ENCODE measurements at regions not wholly inside any gene's neighbourhood (a gene's known extent, or its start where the extent isn't known, plus 50 kb on each side); places are given as distances from the start of the nearest gene placed in this dataset.

GRCh38 chr2:234826681-234827080, 125.1 kb upstream of the SH3BP4 start:
- Histone ChIP-seq H3K4me1 (peaks cover 3 to 19% (median 17%) of the 10 kb centered on the region in 4 donors), H3K36me3 (no peaks in the 10 kb centered on the region), H3K27ac (replicated peaks in 1 of 4) (no peak overlapping the region), H3K9me3 (no peaks in the 10 kb centered on the region), H3K4me3 (no peak overlapping the region), H3K27me3 (no peaks in the 10 kb centered on the region)
- whole genome bisulfite sequencing, result 89% methylated on average over 5 of the region's 5 CpGs
- TF ChIP-seq POLR2A (IDR thresholded peaks at IDR 0.05; ENCODE audit: low read depth) (no peak), POLR2AphosphoS5 (IDR thresholded peaks at IDR 0.05) (no peak), CTCF (IDR thresholded peaks at IDR 0.05) (no peak), EP300 (IDR thresholded peaks at IDR 0.05) (no peak)
- intact Hi-C loops (cut with DNase I), result no loop called here
- DNase-seq (ENCODE audit: extremely low spot score), result no peak

- no peaks in the 10 kb centered on the region for H3K9me3 ChIP-seq
- intact Hi-C loops (cut with DNase I), result no loop called here
- H3K4me1 ChIP-seq, result peaks cover 3 to 19% (median 17%) of the 10 kb centered on the region in 4 donors
- H3K36me3 ChIP-seq, result no peaks in the 10 kb centered on the region
- no peak overlapping the region for H3K27ac ChIP-seq (replicated peaks in 1 of 4)
- TF ChIP-seq POLR2AphosphoS5 (IDR thresholded peaks at IDR 0.05) (no peak), POLR2A (IDR thresholded peaks at IDR 0.05; ENCODE audit: low read depth) (no peak), CTCF (IDR thresholded peaks at IDR 0.05) (no peak), EP300 (IDR thresholded peaks at IDR 0.05) (no peak)
- DNase-seq (ENCODE audit: extremely low spot score), result no peak
- WGBS, result 87% methylated on average over 5 of the region's 5 CpGs
- H3K4me3 ChIP-seq, result no peak overlapping the region
- no peaks in the 10 kb centered on the region for H3K27me3 ChIP-seq
Observed at GRCh38 chr2:234825616-234826015, 126.2 kb upstream of the SH3BP4 start.

GRCh38 chr2:234823877-234824376, 127.9 kb upstream of the SH3BP4 start:
- no peak overlapping the region for H3K4me3 ChIP-seq
- intact Hi-C loops (cut with DNase I), result no loop called here
- WGBS, result 28% methylated on average over 2 of the region's 2 CpGs
- no peaks in the 10 kb centered on the region for H3K36me3 ChIP-seq
- TF ChIP-seq POLR2AphosphoS5 (IDR thresholded peaks at IDR 0.05) (peak; percentile 32 to 53), CTCF (IDR thresholded peaks at IDR 0.05) (no peak)
- H3K27me3 ChIP-seq, result no peaks in the 10 kb centered on the region
- peak overlapping the region; percentile 8 to 56 (median 32) for H3K27ac ChIP-seq (replicated peaks in 1 of 4)
- DNase-seq (ENCODE audit: extremely low spot score), result no peak
- peaks cover 3 to 19% (median 17%) of the 10 kb centered on the region in 4 donors for H3K4me1 ChIP-seq
- H3K9me3 ChIP-seq, result no peaks in the 10 kb centered on the region

GRCh38 chr2:234823196-234823876, 128.5 kb upstream of the SH3BP4 start:
- no peak for DNase-seq (ENCODE audit: extremely low spot score)
- WGBS, result 78% methylated on average over 7 of the region's 7 CpGs
- H3K4me1 ChIP-seq, result peaks cover 3 to 19% (median 17%) of the 10 kb centered on the region in 4 donors
- peak overlapping the region; percentile 8 to 52 (median 24) for H3K27ac ChIP-seq (replicated peaks in 1 of 4)
- H3K36me3 ChIP-seq, result no peaks in the 10 kb centered on the region
- no peaks in the 10 kb centered on the region for H3K27me3 ChIP-seq
- H3K9me3 ChIP-seq, result no peaks in the 10 kb centered on the region
- no peak overlapping the region for H3K4me3 ChIP-seq
- no peak for TF ChIP-seq POLR2AphosphoS5 (IDR thresholded peaks at IDR 0.05)
- TF ChIP-seq CTCF (IDR thresholded peaks at IDR 0.05), result no peak
- TF ChIP-seq EP300 (IDR thresholded peaks at IDR 0.05), result no peak
- no peak for TF ChIP-seq POLR2A (IDR thresholded peaks at IDR 0.05; ENCODE audit: low read depth)
- intact Hi-C loops (cut with DNase I), result no loop called here

All from esophagus muscularis mucosa (tissue), 4 donors.